C4-2B (cell line): ENCODE measurements at regions not wholly inside any gene's neighbourhood (a gene's known extent, or its start where the extent isn't known, plus 50 kb on each side); places are given as distances from the start of the nearest gene placed in this dataset.

Experiments
- ZFX ChIP-seq: fragments of 450-650 bp; IDR thresholded peaks from 2 replicates; pipeline ENCODE4 v1.6.1; 2017
- TF ChIP-seq, protein P1 (sequence below): fragments of 450-650 bp; conservative IDR thresholded peaks from 2 replicates; pipeline ENCODE4 v1.5.1; 2017; ENCODE audit warnings: mild to moderate bottlenecking

DNA sequence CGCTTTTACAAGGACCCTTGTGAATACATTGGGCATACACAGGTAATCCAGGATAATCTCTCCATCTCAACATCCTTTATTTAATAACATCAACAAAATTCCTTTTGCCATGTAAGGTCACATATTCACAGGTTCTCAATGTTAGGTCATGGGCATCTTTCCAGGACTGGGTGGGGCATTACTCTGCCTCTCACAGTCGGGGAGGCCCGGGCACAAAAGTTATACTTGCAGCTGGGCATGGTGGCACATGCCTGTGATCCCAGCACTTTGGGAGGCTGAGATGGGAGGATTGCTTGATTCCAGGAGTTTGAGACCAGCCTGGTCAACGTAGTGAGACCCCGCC lies 93.7 kb upstream of the AP1S2 start:
- TF ChIP-seq, protein P1, sequence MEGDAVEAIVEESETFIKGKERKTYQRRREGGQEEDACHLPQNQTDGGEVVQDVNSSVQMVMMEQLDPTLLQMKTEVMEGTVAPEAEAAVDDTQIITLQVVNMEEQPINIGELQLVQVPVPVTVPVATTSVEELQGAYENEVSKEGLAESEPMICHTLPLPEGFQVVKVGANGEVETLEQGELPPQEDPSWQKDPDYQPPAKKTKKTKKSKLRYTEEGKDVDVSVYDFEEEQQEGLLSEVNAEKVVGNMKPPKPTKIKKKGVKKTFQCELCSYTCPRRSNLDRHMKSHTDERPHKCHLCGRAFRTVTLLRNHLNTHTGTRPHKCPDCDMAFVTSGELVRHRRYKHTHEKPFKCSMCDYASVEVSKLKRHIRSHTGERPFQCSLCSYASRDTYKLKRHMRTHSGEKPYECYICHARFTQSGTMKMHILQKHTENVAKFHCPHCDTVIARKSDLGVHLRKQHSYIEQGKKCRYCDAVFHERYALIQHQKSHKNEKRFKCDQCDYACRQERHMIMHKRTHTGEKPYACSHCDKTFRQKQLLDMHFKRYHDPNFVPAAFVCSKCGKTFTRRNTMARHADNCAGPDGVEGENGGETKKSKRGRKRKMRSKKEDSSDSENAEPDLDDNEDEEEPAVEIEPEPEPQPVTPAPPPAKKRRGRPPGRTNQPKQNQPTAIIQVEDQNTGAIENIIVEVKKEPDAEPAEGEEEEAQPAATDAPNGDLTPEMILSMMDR = no peak
- no peak for TF ChIP-seq ZFX
